DND-41 (cell line): ENCODE measurements at regions not wholly inside any gene's neighbourhood (a gene's known extent, or its start where the extent isn't known, plus 50 kb on each side); places are given as distances from the start of the nearest gene placed in this dataset.
A peak's percentile ranks its signal among the peaks of the same experiment; 100 is the strongest.

ENCODE experiments used
- ATAC-seq: fragments of 200-7000 bp; cut with Tn5 transposase; 3 replicates; pipeline ENCODE4 v1.9.1; 2021; ENCODE audit warnings: low read depth; ENCODE audit not compliant: insufficient read depth
- DNase-seq: peaks from one replicate; pipeline ENCODE4 v3.0.0-alpha.2; 2020
- H2AFZ ChIP-seq: 2 replicates; pipeline ENCODE4 v1.6.0; 2012; ENCODE audit warnings: low read depth, low read length
- H3K27ac ChIP-seq: 2 replicates; pipeline ENCODE4 v1.5.1; 2012; ENCODE audit warnings: low read length, inconsistent platforms
- H3K27me3 ChIP-seq: fragments of 200-600 bp; sonication (generic); 2 replicates; pipeline ENCODE4 v1.6.0; 2012; ENCODE audit warnings: low read length, mild to moderate bottlenecking, inconsistent platforms; ENCODE audit not compliant: insufficient read depth, poor library complexity
- H3K36me3 ChIP-seq: 2 replicates; pipeline ENCODE4 v1.5.1; 2012; ENCODE audit warnings: low read length, inconsistent platforms; ENCODE audit not compliant: insufficient read depth
- H3K4me1 ChIP-seq: 2 replicates; pipeline ENCODE4 v1.5.1; 2012; ENCODE audit warnings: mild to moderate bottlenecking, low read length; ENCODE audit not compliant: insufficient read depth
- H3K4me2 ChIP-seq: 2 replicates; pipeline ENCODE4 v1.6.0; 2012; ENCODE audit warnings: mild to moderate bottlenecking, moderate library complexity, low read length, inconsistent platforms; ENCODE audit not compliant: insufficient read depth
- H3K4me3 ChIP-seq, 2 experiments: fragments of 200-600 bp in 1 of 2; shearing (Covaris generic) in 1 of 2; 2 replicates each; pipeline ENCODE4 v1.5.1; 2012 to 2016; ENCODE audit warnings: inconsistent platforms in 2 of 2, low read length in 2 of 2, mild to moderate bottlenecking in 2 of 2, low read depth in 1 of 2, moderate library complexity in 1 of 2
- H3K79me2 ChIP-seq: 2 replicates; pipeline ENCODE4 v1.6.0; 2012; ENCODE audit warnings: low read length, inconsistent platforms; ENCODE audit not compliant: insufficient read depth
- H3K9ac ChIP-seq: 2 replicates; pipeline ENCODE4 v1.6.0; 2012; ENCODE audit warnings: low read depth, mild to moderate bottlenecking, inconsistent platforms, low read length, moderate library complexity
- H3K9me3 ChIP-seq: 2 replicates; pipeline ENCODE4 v1.5.1; 2012; ENCODE audit warnings: low read length, moderate library complexity, mild to moderate bottlenecking, inconsistent platforms; ENCODE audit not compliant: insufficient read depth, severe bottlenecking
- H4K20me1 ChIP-seq: 2 replicates; pipeline ENCODE4 v1.6.0; 2012; ENCODE audit warnings: low read length; ENCODE audit not compliant: insufficient read depth
- EZH2 ChIP-seq: IDR thresholded peaks from 3 replicates; pipeline ENCODE4 v1.6.1; 2012; ENCODE audit warnings: borderline replicate concordance, low read depth, mild to moderate bottlenecking, moderate library complexity, low read length, inconsistent platforms; ENCODE audit not compliant: severe bottlenecking
- TF ChIP-seq, protein P1 (sequence below): IDR thresholded peaks from 2 replicates; pipeline ENCODE4 v1.5.1; 2012; ENCODE audit warnings: borderline replicate concordance, low read length, moderate library complexity, mild to moderate bottlenecking; ENCODE audit not compliant: poor library complexity, severe bottlenecking; ENCODE audit errors: extremely low read depth

DNA sequence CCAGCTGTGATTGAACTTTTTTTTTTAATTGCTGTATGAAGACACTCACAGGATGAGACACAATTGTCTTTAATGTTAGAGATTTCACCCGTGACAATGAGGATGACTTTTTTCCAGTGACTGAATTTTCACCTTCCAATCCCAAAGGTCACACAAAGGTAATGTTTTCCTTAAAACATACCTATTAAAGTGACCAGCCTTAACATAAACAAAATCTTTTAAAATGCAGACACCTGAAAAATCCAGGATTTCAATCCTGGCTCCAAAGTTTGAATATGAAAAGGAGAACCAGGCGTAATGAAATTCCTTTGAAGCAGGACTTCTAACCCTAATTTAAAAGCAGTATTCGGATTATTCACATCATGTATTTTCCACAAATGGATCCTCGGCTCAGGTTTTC is 647.7 kb downstream of the GATA3 start:
- Histone ChIP-seq H3K27ac (no peak overlapping the region), H3K79me2 (no peaks in the 10 kb centered on the region), H3K9ac (no peak overlapping the region), H2AFZ (no peak overlapping the region), H3K4me2 (no peak overlapping the region), H3K9me3 (no peaks in the 10 kb centered on the region), H3K36me3 (no peaks in the 10 kb centered on the region), H3K4me1 (no peaks in the 10 kb centered on the region), H3K4me3 (no peak overlapping the region), H3K27me3 (no peaks in the 10 kb centered on the region), H4K20me1 (no peaks in the 10 kb centered on the region)
- TF ChIP-seq, protein P1, sequence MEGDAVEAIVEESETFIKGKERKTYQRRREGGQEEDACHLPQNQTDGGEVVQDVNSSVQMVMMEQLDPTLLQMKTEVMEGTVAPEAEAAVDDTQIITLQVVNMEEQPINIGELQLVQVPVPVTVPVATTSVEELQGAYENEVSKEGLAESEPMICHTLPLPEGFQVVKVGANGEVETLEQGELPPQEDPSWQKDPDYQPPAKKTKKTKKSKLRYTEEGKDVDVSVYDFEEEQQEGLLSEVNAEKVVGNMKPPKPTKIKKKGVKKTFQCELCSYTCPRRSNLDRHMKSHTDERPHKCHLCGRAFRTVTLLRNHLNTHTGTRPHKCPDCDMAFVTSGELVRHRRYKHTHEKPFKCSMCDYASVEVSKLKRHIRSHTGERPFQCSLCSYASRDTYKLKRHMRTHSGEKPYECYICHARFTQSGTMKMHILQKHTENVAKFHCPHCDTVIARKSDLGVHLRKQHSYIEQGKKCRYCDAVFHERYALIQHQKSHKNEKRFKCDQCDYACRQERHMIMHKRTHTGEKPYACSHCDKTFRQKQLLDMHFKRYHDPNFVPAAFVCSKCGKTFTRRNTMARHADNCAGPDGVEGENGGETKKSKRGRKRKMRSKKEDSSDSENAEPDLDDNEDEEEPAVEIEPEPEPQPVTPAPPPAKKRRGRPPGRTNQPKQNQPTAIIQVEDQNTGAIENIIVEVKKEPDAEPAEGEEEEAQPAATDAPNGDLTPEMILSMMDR = no peak
- TF ChIP-seq EZH2 = no peak
- no peak for DNase-seq
- ATAC-seq = no peak

DNA sequence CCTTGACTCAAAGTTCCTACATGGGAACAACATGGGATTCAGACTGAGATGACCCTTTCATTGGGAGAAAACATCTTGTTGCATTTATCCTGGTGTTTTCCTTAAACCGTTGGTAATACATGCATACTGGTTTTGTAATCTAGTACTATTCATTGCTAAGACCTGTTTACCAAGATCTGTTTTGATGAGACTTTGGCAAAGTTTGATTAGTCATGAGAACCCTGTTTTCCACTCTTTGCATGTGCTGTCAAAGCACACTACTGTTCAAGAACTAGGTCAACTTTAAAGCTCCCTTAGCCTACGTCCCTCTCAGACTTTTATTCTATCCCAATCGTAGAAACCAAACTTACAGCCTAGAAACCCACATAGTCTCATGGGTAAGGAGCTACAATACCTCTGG is 650.9 kb downstream of the GATA3 start:
- H2AFZ ChIP-seq = no peak overlapping the region
- H3K9me3 ChIP-seq = no peaks in the 10 kb centered on the region
- H3K36me3 ChIP-seq = no peaks in the 10 kb centered on the region
- H3K27ac ChIP-seq = no peak overlapping the region
- ATAC-seq (no peak), DNase-seq (no peak)
- H3K4me1 ChIP-seq = no peaks in the 10 kb centered on the region
- H3K27me3 ChIP-seq = no peaks in the 10 kb centered on the region
- no peaks in the 10 kb centered on the region for H4K20me1 ChIP-seq
- TF ChIP-seq EZH2 = no peak
- TF ChIP-seq, protein P1 = no peak
- no peak overlapping the region for H3K9ac ChIP-seq
- H3K79me2 ChIP-seq = no peaks in the 10 kb centered on the region
- H3K4me2 ChIP-seq = no peak overlapping the region
- no peak overlapping the region for H3K4me3 ChIP-seq

GRCh38 chr10:8712656-8713055 is 658.2 kb downstream of the GATA3 start:
- H3K4me2 ChIP-seq = no peak overlapping the region
- H3K4me1 ChIP-seq = no peaks in the 10 kb centered on the region
- no peaks in the 10 kb centered on the region for H4K20me1 ChIP-seq
- no peaks in the 10 kb centered on the region for H3K9me3 ChIP-seq
- H3K36me3 ChIP-seq = no peaks in the 10 kb centered on the region
- H3K4me3 ChIP-seq = no peak overlapping the region
- peak overlapping the region; percentile 13; the same call in 1 of the 2 replicates for H2AFZ ChIP-seq
- no peaks in the 10 kb centered on the region for H3K27me3 ChIP-seq
- no peak overlapping the region for H3K27ac ChIP-seq
- no peak for TF ChIP-seq EZH2
- TF ChIP-seq, protein P1 = no peak
- DNase-seq = no peak
- ATAC-seq = no peak
- H3K79me2 ChIP-seq = no peaks in the 10 kb centered on the region
- H3K9ac ChIP-seq = no peak overlapping the region

DNA sequence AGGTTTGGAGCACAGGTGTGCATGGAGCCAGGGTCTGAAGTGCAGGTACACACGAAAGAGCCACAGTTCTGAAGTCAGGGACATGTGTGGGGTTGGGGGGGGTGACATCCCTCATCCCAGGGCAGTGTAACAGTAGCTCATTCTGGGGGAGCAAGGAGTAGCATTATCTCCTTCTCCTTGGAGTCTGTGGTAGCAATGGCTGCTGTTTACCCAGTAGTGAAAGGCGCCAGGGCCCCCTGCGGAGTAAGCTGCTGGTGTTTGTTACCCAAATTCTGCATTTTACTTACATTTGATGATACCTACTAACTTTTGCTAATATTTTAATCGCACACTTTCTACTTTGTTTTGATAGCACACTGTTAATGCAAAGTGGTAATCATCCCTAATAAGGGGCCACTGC is 665.5 kb downstream of the GATA3 start:
- Histone ChIP-seq H3K9ac (no peak overlapping the region), H4K20me1 (no peaks in the 10 kb centered on the region), H3K4me1 (no peaks in the 10 kb centered on the region), H2AFZ (no peak overlapping the region), H3K36me3 (no peaks in the 10 kb centered on the region), H3K4me3 (no peak overlapping the region), H3K4me2 (no peak overlapping the region), H3K9me3 (peaks cover 17% of the 10 kb centered on the region), H3K79me2 (no peaks in the 10 kb centered on the region), H3K27ac (no peak overlapping the region), H3K27me3 (no peaks in the 10 kb centered on the region)
- ATAC-seq = no peak
- DNase-seq = no peak
- TF ChIP-seq EZH2 = no peak
- TF ChIP-seq, protein P1 = no peak
